ENCODE measurements at regions not wholly inside any gene's neighbourhood (a gene's known extent, or its start where the extent isn't known, plus 50 kb on each side); places are given as distances from the start of the nearest gene placed in this dataset.
A peak's percentile ranks its signal among the peaks of the same experiment; 100 is the strongest.
"Not testable (repeated sequence)": the region's sequence is repeated elsewhere in the genome, so short reads cannot be mapped to it uniquely, and the experiment has no call there.

DNA sequence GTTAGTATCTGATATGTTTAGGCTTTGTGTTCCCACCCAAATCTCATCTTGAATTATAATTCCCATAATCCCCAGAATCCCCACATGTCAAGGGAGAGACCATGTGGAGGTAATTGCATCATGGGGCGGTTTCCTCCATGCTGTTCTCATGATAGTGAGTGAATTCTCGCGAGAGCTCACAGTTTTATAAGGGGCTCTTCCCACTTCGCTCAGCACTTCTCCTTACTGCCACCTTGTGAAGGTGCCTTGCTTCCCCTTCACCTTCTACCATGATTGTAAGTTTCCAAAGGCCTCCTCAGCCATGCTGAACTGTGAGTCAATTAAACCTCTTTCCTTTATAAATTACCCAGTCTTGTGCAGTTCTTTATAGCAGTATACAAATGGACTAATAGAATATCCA, 371.9 kb upstream of the CCDC54 start:
- not testable (repeated sequence) for DNase-seq (ENCODE audit: low spot score)

DNA sequence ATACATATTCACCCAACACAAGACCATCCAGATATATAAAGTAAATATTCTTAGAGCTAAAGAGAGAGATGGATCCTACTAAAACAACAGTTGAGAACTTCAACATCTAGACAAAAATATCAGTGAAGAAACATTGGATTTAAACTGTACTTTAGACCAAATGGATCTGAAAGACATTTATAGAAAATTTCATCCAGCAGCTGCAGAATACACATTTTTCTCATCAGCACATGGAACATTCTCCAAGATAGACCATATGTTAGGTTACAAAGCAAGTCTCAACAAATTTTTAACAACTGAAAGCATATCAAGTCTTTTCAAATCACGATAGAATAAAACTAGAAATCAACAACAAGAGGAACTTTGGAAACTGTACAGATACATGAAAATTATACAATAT, 369.0 kb upstream of the CCDC54 start:
- DNase-seq (ENCODE audit: low spot score): no peak

DNA sequence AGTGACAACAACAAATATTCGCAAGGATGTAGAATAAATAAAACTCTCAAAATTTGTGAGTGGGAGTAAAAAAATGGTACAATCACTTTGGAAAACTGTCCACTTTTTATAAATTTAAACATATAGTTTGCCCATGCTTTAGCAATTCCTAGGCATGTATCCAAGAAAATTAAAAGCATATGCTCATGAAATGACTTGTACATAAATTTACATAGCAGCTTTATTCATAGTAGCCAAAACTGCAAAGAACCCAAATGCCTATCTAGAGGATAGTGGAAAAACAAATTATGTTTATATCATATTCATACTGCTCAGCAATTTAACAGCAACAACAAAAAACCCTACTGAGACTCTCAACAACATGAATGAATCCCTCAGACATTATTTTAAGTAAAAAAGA, 363.6 kb upstream of the CCDC54 start:
- DNase-seq (ENCODE audit: low spot score): no peak

DNA sequence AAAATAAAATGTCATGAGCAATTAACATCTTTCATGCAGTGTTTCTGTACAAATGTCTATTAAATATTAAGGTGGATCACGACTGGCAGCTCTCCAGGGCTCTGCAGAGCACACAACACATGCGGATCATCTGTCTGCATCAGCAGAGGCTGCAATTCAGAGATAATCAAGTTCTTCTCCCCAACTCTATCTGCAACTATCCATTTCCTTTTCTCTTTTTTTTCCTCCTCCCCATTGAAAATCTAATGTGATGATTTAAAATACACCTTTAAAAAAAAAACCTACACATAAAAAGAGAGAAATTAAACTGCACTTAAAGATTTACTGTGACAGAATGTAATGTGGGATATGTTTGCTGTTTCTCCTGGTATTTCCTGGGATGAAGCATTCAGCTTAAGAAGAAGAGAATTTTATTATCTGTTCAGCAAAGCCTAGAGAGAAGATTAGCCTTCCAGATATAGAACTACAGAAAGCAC, 352.6 kb upstream of the CCDC54 start:
- no peak for DNase-seq (ENCODE audit: low spot score)

DNA sequence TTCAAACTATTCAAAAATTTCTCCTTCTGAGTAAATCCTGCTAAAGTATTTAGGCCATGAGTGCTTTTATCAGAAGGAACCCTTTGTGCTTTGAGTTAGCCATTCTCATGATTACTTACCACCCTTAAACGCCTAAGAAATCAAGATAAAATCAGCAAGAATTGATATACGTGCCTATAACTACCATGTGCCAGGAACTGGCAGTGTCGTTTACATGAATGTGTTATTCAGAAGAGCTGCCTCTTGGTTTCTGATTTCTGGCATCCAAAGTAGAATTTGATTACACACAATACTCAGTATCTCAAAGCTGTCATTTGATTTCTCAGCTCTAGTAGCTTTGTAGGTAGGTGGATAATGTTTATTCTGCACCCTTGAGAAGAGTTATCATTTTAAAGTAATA, 351.3 kb upstream of the CCDC54 start:
- no peak for DNase-seq (ENCODE audit: low spot score)

DNA sequence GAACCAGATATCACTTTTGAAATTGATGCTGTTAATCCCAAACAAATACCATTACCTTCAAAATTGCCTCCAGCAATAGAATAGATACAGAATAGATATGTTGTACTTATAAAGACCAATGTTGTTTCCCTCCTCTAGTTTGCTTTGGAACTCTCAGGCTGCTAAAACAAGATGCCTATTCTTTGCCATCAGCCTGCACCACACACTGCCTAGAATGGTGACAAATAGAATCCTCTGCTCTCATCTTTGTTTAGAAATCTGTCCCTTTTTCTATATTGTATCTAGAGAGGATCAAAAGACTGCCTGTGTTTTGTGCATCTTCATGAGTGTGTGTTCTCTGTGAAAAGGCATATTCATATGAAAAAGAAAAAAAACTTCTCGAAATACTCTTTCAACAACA, 349.2 kb upstream of the CCDC54 start:
- DNase-seq (ENCODE audit: low spot score): no peak

DNA sequence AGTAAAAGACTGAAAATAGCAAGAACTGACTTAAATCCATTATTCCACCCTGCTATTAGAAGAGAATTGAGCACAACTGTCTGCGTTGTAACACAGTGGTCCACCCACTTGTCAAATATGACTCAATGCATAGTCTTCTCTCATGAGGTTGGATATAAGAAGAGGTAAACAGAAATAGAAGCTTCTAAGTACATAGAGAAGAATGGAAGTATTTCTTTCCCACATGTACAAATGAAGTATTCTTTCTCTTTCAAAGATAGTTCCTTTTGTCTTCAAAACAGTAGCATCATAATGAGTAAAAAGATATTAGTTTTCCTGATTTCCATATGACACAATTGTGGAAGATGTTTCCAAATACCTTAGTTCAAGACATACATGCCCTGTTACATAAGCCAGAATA, 348.6 kb upstream of the CCDC54 start:
- DNase-seq (ENCODE audit: low spot score): no peak

DNA sequence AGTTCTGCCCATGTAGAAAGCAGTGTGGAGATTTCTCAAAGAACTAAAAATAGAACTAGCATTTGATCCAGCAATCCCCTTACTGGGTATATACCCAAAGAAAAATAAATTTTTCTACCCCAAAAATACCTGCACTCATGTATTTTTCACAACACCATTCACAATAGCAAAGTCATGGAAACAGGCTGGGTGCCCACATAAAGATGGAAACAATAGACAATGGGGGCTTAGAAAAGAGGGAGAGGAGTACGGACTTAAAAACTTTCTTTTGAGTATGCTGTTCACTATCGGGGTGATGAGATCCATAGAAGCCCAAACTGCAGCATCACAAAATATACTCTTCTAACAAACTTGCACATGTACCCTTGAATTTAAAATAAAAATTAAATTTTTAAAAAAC, 345.1 kb upstream of the CCDC54 start:
- DNase-seq (ENCODE audit: low spot score): no peak

DNA sequence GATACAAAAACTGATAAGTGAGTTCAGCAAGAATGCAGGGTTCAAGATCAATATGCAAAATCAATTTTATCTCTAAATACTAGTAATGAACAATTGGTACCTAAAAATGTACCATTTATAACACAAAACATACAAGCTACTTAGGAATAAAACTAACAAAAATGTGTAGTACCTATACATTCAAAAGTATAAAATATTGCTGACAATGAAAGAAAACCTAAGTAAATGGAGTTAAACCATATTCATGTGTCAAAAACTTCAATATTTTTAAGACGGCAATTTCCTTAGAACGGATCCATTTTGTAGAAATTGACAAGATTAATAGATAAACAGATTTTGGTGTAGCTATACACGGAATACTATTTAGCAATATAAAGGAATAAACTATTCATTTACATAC, 343.1 kb upstream of the CCDC54 start:
- DNase-seq (ENCODE audit: low spot score): no peak

DNA sequence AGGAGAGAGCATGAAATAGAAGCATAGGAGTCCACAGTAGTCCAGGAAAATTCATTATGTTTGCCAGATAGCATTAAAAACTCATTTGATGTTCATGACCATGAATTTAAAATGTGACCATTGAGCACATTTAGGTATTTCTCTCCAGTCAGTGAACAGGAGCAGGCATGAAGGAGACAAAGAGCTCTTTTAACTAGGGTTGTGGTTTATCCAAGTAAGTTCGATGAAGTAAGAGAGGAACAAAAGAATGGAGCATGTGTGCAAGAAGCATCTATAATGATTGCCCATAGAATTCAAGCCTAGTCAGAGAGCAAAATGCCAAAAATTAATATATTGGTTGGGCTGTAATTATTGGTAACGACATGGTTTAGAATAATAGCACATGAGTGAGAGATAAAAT, 342.1 kb upstream of the CCDC54 start:
- no peak for DNase-seq (ENCODE audit: low spot score)

DNA sequence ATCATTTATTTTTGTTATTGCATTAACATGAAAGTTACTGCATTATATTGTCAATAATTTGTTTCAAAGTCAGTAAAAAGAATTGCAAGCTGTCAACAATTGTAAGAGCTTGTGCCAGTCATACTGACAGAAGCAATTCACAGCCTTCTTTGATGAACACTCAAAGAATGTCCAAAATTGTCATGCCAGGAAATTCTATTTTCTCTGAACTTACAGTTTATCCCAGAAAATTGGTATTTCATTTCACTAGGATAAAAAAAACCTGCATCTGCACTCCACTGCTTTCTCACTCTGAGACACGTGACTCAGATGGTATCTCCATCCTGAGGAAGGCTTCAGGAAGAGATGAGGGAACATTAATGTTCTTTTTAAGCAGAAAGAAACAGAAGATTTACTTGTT, 332.6 kb upstream of the CCDC54 start:
- DNase-seq (ENCODE audit: low spot score): no peak

DNA sequence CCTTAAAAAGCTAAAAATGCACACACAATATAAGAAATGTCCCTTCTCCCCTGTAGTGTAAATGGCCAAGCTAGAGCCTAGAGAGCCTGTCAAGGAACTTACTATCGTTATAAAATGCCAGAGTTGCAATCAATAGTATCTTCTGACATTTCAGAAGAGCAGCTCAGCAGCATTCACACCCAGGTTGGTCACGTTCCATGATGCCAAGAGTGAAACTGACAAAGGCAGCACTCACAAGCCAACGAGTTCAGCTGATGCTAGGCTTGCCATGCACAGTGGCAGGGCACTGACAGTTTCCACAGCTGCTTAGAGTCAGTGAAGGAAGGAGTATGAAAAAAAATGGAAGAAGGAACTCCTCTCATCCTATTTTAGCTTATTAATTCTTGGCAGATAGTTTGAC, 331.4 kb upstream of the CCDC54 start:
- no peak for DNase-seq (ENCODE audit: low spot score)

DNA sequence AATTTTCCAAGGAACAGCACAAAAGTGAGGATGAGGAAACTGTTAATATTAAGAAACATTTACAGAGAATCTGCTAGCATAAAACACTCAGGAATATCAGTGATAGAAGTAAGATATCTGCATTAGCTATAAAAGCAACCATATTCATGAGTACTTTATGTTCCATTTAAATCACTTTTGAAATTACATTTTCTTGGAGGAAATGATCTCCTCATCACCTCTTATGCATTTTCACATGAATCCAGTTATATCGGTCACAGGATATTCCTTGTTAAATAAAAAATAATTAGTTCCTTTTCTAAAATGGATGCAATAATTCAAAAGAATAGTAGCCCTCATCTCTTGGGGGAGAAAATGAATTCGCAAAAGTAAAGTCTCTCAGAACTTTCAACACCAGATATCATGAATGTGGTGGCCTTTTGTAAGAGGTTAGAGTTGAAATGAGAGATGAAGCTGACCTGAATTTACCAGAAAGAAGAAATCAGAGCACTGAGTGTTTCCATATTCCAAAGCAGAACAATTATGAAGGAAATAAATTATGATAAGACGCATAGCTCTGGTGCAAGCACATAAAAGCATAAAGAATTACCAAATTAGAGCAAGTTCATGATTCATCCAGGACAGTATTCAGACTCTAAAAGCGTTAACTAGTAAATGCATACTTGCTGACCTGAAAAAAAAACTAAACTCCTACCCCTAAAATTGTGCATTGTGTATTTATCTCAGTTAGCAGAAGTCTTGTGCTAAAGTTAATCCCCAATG, 321.9 kb upstream of the CCDC54 start:
- no peak for DNase-seq (ENCODE audit: low spot score)

DNA sequence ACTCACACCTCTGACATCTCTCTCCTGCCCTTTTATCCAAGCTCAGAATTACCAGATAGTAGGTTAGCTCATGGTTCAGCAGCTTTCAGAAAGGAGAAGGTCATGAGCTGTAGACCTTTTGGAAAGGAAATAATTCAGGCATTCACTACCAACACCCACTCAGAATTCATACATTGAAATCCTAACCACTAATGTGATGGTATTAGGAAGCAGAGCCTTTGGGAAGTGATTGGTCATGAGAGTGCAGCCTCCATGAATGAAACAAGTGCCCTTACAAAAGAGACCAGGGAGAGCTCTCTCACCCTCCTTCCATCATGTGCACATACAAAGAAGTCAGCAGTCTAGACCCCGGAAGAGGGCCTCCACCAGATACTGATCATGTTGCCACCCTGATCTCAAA, 315.8 kb upstream of the CCDC54 start:
- no peak for DNase-seq (ENCODE audit: low spot score)

DNA sequence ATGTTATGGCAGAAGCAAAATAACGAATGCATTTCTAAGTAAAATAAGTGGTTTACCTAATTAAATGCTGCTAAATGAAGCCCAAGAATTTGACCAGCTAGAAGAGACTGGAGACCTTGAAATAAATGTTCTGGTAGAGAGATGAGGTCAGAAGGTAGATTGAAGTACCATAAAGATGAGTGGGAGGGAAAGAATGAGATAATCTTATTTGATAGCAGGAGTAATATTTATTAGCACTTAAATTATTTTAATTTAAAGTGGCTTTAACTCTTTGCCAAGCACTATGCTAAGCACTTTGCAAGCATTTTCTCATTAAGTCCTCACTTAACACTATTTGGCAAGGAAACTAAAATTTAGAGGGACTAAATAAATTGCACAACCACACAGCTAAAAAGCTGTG, 314.9 kb upstream of the CCDC54 start:
- DNase-seq (ENCODE audit: low spot score): no peak

DNA sequence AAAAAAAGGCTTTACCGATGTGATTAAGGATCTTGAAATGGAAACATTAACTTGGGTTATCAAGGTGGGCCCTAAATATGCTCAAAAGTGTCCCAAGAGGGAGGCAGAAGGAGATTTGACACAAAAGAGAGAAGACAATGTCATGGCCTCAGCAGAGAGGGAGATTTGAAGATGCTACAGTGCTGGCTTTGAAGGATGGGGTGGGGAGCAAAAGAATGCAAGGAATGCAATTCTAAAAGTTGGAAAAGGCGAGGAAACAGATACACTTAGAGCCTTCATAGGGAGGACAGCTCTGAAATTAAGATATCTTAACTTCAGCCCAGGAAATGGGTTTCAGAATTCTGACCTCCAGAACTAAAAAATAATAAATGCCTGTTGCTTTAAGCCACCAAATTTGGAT, 314.5 kb upstream of the CCDC54 start:
- DNase-seq (ENCODE audit: low spot score): no peak

DNA sequence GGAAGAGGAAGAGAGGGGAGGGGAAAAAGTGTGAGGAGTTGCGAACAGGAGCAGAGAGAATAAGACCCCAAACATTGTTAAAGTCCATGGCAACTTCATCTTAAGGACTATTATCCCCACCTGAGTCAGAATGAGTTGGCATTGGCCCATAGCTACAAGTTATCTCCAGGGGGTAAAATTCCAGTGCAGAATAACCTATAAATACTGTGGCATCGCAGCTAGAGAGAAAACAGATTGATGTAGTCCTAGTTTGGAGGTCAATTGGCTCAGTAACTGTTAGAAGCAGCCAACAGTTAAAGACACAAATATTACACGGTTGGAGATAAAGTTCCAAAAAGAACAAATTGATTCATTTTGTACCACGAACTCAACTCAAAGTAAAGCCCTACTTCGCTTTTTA, 313.9 kb upstream of the CCDC54 start:
- DNase-seq (ENCODE audit: low spot score): no peak

DNA sequence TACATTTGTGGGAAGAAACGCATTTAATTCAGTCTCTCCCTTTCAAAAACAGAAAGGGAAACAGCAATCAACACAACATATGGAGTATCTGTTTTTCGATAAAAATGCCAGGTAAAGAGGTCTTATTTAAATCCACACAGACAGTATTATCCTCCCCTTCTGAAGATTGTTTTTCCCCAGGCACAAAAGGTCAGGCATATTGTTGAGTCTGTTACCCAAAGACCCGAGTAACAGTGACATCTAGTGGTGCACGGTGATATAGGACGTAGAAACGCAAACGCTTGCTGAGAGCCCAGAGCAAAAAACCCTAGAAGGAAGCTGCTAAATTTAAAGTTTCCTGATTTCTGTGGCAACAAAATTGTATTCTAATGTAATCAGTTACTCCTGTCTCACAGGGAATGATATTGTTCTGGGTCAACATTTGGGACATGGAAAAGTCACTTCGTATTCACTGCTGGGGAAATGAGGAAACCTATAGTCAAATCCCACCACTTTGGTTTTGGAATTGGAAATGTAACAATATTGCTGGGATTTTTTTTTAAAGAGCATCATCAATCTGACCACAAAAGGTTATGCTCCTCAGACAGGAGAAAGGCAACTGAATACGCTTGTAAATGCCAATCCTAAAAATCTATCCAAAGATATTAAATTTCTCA, 312.7 kb upstream of the CCDC54 start:
- DNase-seq (ENCODE audit: low spot score): peak; percentile 61

DNA sequence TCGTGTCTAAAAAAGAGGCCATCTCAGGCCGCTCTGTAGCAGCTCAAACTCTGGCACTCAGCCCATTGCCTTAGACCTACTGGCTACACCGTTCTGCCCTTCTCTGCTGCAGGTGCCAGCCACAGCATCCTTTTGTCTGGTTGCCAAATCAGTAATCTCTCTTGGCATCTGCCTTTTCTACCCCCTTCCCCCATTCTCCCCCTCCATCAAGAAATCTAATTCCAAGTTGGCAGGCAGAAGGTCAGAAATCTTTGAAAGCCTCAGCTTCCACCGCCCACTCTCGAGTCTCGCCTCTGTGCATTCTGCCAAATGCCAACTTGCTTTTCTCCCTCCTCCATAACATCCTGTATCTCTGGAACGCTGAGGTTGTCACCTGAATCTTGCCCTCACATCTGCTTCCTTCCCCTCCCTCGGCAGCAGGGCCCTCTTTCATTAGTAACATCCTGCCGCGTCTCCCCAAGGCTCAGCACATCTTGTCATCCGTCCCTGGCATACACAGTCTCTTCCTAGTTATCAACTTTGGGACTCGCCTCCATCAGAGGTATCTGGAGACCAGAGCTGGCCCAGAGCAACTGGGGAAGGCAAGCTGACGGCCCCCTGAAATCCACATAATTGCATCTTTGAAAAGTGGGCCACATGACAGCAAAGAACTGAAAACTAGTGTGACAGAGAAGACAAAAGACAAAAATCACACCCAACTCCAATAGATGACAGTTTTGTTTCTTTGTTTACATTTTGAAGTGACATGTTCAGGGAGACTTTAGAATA, 312.0 kb upstream of the CCDC54 start:
- no peak for DNase-seq (ENCODE audit: low spot score)

DNA sequence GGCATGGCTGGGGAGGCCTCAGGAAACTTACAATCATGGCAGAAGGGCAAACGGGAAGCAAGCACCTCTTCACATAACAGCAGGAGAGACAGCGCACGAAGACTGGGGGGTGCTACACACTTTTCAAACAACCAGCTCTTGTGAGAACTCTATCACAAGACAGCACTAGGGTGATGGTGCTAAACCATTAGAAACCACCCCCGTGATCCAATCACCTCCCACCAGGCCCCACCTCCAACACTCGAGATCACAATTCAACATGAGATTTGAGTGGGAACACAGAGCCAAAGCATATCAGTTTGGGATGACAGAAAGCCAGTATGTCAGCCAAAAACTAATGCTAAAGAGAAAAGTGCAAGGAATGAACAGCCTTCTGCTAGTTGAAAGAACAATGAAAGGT, 309.8 kb upstream of the CCDC54 start:
- DNase-seq (ENCODE audit: low spot score): no peak

DNA sequence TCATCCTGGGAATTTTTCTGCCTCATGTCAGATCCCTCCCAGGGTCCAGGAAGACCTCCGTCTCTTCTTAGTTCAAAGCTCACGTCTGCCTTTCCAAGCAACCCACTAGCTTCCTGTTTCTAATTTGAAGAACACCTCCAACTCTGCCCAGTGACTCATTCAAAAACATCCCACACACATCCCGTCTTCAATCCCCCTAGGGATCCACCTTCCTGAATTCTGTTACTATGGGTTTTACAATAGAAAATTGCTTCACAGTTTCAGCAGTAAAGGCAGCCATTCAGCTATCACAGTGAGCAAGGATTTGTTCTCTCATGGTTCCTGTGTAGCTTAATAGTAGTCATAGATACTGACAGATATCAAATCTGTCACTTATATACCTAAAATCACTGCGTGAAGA, 308.3 kb upstream of the CCDC54 start:
- no peak for DNase-seq (ENCODE audit: low spot score)

DNA sequence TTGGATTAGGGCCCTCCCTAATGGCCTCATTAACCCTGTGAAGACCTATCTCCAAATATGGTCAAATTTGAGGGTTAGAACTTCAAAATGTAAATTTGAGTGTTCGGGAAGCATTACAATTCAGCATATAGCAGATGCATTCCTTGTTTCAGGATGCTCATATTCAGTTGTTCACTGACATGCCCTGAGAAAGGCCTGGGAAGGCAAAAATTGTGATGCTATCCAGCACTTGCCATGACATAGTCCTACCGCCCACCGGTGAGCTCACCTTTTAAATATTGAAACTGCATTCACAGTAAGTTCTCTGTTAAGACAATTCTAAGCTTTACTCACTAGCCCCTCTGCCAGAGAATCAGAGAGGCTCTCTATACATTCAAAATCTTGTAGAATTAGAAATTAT, 300.3 kb upstream of the CCDC54 start:
- no peak for DNase-seq (ENCODE audit: low spot score)

DNA sequence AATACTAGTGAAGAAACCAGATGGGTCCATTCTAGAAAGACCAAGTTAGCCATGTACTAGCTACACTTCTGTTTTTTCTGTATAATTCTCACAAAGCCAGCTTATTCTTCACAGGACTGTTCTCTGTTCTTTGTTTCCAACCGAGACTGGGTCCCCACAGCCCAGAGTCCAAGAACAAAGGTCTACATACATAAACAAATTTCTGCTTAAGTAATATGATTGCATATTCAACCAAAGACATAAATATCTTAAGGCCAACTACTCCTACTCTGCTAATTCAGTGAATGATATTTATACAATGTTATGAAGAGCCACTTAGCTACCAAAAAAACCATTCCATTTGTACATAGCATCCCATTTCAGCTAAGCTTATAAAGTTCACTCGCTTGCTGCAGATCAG, 299.8 kb upstream of the CCDC54 start:
- DNase-seq (ENCODE audit: low spot score): no peak
